ENCODE measurements at regions not wholly inside any gene's neighbourhood (a gene's known extent, or its start where the extent isn't known, plus 50 kb on each side); places are given as distances from the start of the nearest gene placed in this dataset.

GRCh38 chr9:532707-533106, 308.8 kb upstream of the DMRT1 start:
- no peak for TF ChIP-seq CTCF (IDR thresholded peaks at IDR 0.05)
- no peak for TF ChIP-seq POLR2A (IDR thresholded peaks at IDR 0.05)
- no peak for DNase-seq (ENCODE audit: low spot score in 2 of 2)
- H3K4me3 ChIP-seq (ENCODE audit: low read depth, poor library complexity, severe bottlenecking), result no peak overlapping the region
- intact Hi-C loops (cut with DNase I; ENCODE audit: low total_unique reads), result no loop called here
- 48 to 65% methylated on average over 6 of the region's 6 CpGs for WGBS, 2 donors

GRCh38 chr9:534886-535285, 306.6 kb upstream of the DMRT1 start:
- no peak for DNase-seq (ENCODE audit: low spot score in 2 of 2)
- H3K4me3 ChIP-seq (ENCODE audit: low read depth, poor library complexity, severe bottlenecking), result no peak overlapping the region
- 23 to 38% methylated on average over 4 of the region's 4 CpGs for WGBS, 2 donors
- TF ChIP-seq POLR2A (IDR thresholded peaks at IDR 0.05), result no peak
- TF ChIP-seq CTCF (IDR thresholded peaks at IDR 0.05), result no peak
- intact Hi-C loops (cut with DNase I; ENCODE audit: low total_unique reads), result no loop called here

- TF ChIP-seq CTCF (IDR thresholded peaks at IDR 0.05), result no peak
- no peak for TF ChIP-seq POLR2A (IDR thresholded peaks at IDR 0.05)
- WGBS, 2 donors, result 77 to 80% methylated on average over 4 of the region's 4 CpGs
- intact Hi-C loops (cut with DNase I; ENCODE audit: low total_unique reads), result no loop called here
- DNase-seq (ENCODE audit: low spot score in 2 of 2), result no peak
- H3K4me3 ChIP-seq (ENCODE audit: low read depth, poor library complexity, severe bottlenecking), result no peak overlapping the region
Observed at GRCh38 chr9:535356-535755, 306.1 kb upstream of the DMRT1 start.

- intact Hi-C loops (cut with DNase I; ENCODE audit: low total_unique reads), result no loop called here
- no peak for DNase-seq (ENCODE audit: low spot score in 2 of 2)
- no peak overlapping the region for H3K4me3 ChIP-seq (ENCODE audit: low read depth, poor library complexity, severe bottlenecking)
- 59 to 69% methylated on average over 11 of the region's 11 CpGs for WGBS, 2 donors
- TF ChIP-seq CTCF (IDR thresholded peaks at IDR 0.05), result no peak
- TF ChIP-seq POLR2A (IDR thresholded peaks at IDR 0.05), result no peak
Observed at GRCh38 chr9:536597-537511, 304.6 kb upstream of the DMRT1 start.

GRCh38 chr9:543478-543877, 298.0 kb upstream of the DMRT1 start:
- intact Hi-C loops (cut with DNase I; ENCODE audit: low total_unique reads), result no loop called here
- TF ChIP-seq CTCF (IDR thresholded peaks at IDR 0.05), result no peak
- no peak for TF ChIP-seq POLR2A (IDR thresholded peaks at IDR 0.05)

More at GRCh38 chr9:543478-543877, 298.0 kb upstream of the DMRT1 start:
- 47 to 83% methylated on average over 4 of the region's 4 CpGs for WGBS, 2 donors
- H3K4me3 ChIP-seq (ENCODE audit: low read depth, poor library complexity, severe bottlenecking), result no peak overlapping the region
- no peak for DNase-seq (ENCODE audit: low spot score in 2 of 2)

All from lower leg skin (tissue), 4 donors.